ENCODE measurements at regions not wholly inside any gene's neighbourhood (a gene's known extent, or its start where the extent isn't known, plus 50 kb on each side); places are given as distances from the start of the nearest gene placed in this dataset.
A peak's percentile ranks its signal among the peaks of the same experiment; 100 is the strongest.

GRCh38 chr17:77535892-77536291, 395.1 kb downstream of the SEC14L1 start:
- H3K27me3 ChIP-seq (ENCODE audit: insufficient read depth, low read length) = no peaks in the 10 kb centered on the region
- H3K36me3 ChIP-seq (ENCODE audit: insufficient read depth, low read length) = no peaks in the 10 kb centered on the region
- peaks cover 5% of the 10 kb centered on the region for H3K9me3 ChIP-seq (ENCODE audit: low read length)
- H2AFZ ChIP-seq (ENCODE audit: low read depth, low read length) = no peak overlapping the region
- H3K4me1 ChIP-seq (ENCODE audit: insufficient read depth, low read length) = peaks cover 14% of the 10 kb centered on the region
- H3K4me3 ChIP-seq (ENCODE audit: low read length) = no peak overlapping the region

- Histone ChIP-seq H3K4me3 (ENCODE audit: low read length) (no peak overlapping the region), H3K4me1 (ENCODE audit: insufficient read depth, low read length) (peaks cover 22% of the 10 kb centered on the region), H3K36me3 (ENCODE audit: insufficient read depth, low read length) (no peaks in the 10 kb centered on the region), H2AFZ (ENCODE audit: low read depth, low read length) (no peak overlapping the region), H3K27me3 (ENCODE audit: insufficient read depth, low read length) (no peaks in the 10 kb centered on the region), H3K9me3 (ENCODE audit: low read length) (peaks cover 5% of the 10 kb centered on the region)
Observed at GRCh38 chr17:77537566-77537965, 396.8 kb downstream of the SEC14L1 start.

- no peak overlapping the region for H3K4me3 ChIP-seq (ENCODE audit: low read length)
- no peaks in the 10 kb centered on the region for H3K36me3 ChIP-seq (ENCODE audit: insufficient read depth, low read length)
- H3K9me3 ChIP-seq (ENCODE audit: low read length) = no peaks in the 10 kb centered on the region
- peaks cover 43% of the 10 kb centered on the region for H3K4me1 ChIP-seq (ENCODE audit: insufficient read depth, low read length)
- H2AFZ ChIP-seq (ENCODE audit: low read depth, low read length) = peak overlapping the region; percentile 73
- H3K27me3 ChIP-seq (ENCODE audit: insufficient read depth, low read length) = no peaks in the 10 kb centered on the region
Observed at GRCh38 chr17:77540531-77540930, 399.8 kb downstream of the SEC14L1 start.

- Histone ChIP-seq H3K36me3 (ENCODE audit: insufficient read depth, low read length) (no peaks in the 10 kb centered on the region), H3K4me3 (ENCODE audit: low read length) (peak overlapping the region; percentile 4), H3K9me3 (ENCODE audit: low read length) (no peaks in the 10 kb centered on the region), H3K27me3 (ENCODE audit: insufficient read depth, low read length) (no peaks in the 10 kb centered on the region), H2AFZ (ENCODE audit: low read depth, low read length) (peak overlapping the region; percentile 73), H3K4me1 (ENCODE audit: insufficient read depth, low read length) (peaks cover 39% of the 10 kb centered on the region)
Observed at GRCh38 chr17:77540975-77541374, 400.2 kb downstream of the SEC14L1 start.

GRCh38 chr17:77542011-77542410, 401.2 kb downstream of the SEC14L1 start:
- Histone ChIP-seq H3K4me1 (ENCODE audit: insufficient read depth, low read length) (peaks cover 40% of the 10 kb centered on the region), H3K36me3 (ENCODE audit: insufficient read depth, low read length) (no peaks in the 10 kb centered on the region), H3K9me3 (ENCODE audit: low read length) (no peaks in the 10 kb centered on the region), H3K27me3 (ENCODE audit: insufficient read depth, low read length) (no peaks in the 10 kb centered on the region), H3K4me3 (ENCODE audit: low read length) (no peak overlapping the region), H2AFZ (ENCODE audit: low read depth, low read length) (no peak overlapping the region)

GRCh38 chr17:77542551-77543490, 402.1 kb downstream of the SEC14L1 start:
- Histone ChIP-seq H3K27me3 (ENCODE audit: insufficient read depth, low read length) (no peaks in the 10 kb centered on the region), H3K9me3 (ENCODE audit: low read length) (no peaks in the 10 kb centered on the region), H2AFZ (ENCODE audit: low read depth, low read length) (no peak overlapping the region), H3K36me3 (ENCODE audit: insufficient read depth, low read length) (no peaks in the 10 kb centered on the region), H3K4me1 (ENCODE audit: insufficient read depth, low read length) (peaks cover 42% of the 10 kb centered on the region), H3K4me3 (ENCODE audit: low read length) (no peak overlapping the region)

- Histone ChIP-seq H3K9me3 (ENCODE audit: low read length) (no peaks in the 10 kb centered on the region), H3K4me1 (ENCODE audit: insufficient read depth, low read length) (peaks cover 42% of the 10 kb centered on the region), H3K36me3 (ENCODE audit: insufficient read depth, low read length) (no peaks in the 10 kb centered on the region), H3K4me3 (ENCODE audit: low read length) (no peak overlapping the region), H3K27me3 (ENCODE audit: insufficient read depth, low read length) (no peaks in the 10 kb centered on the region), H2AFZ (ENCODE audit: low read depth, low read length) (peak overlapping the region; percentile 16)
Observed at GRCh38 chr17:77543801-77544200, 403.0 kb downstream of the SEC14L1 start.

GRCh38 chr17:77544347-77545110, 403.8 kb downstream of the SEC14L1 start:
- no peaks in the 10 kb centered on the region for H3K9me3 ChIP-seq (ENCODE audit: low read length)
- H3K4me1 ChIP-seq (ENCODE audit: insufficient read depth, low read length) = peaks cover 42% of the 10 kb centered on the region
- H3K36me3 ChIP-seq (ENCODE audit: insufficient read depth, low read length) = no peaks in the 10 kb centered on the region
- peak overlapping the region; percentile 16 for H2AFZ ChIP-seq (ENCODE audit: low read depth, low read length)
- H3K4me3 ChIP-seq (ENCODE audit: low read length) = no peak overlapping the region
- no peaks in the 10 kb centered on the region for H3K27me3 ChIP-seq (ENCODE audit: insufficient read depth, low read length)

GRCh38 chr17:77546772-77547241, 406.0 kb downstream of the SEC14L1 start:
- Histone ChIP-seq H2AFZ (ENCODE audit: low read depth, low read length) (no peak overlapping the region), H3K9me3 (ENCODE audit: low read length) (no peaks in the 10 kb centered on the region), H3K4me3 (ENCODE audit: low read length) (no peak overlapping the region), H3K36me3 (ENCODE audit: insufficient read depth, low read length) (no peaks in the 10 kb centered on the region), H3K4me1 (ENCODE audit: insufficient read depth, low read length) (peaks cover 31% of the 10 kb centered on the region), H3K27me3 (ENCODE audit: insufficient read depth, low read length) (no peaks in the 10 kb centered on the region)

GRCh38 chr17:77548967-77549366, 408.2 kb downstream of the SEC14L1 start:
- Histone ChIP-seq H3K9me3 (ENCODE audit: low read length) (no peaks in the 10 kb centered on the region), H3K4me1 (ENCODE audit: insufficient read depth, low read length) (peaks cover 16% of the 10 kb centered on the region), H2AFZ (ENCODE audit: low read depth, low read length) (no peak overlapping the region), H3K27me3 (ENCODE audit: insufficient read depth, low read length) (no peaks in the 10 kb centered on the region), H3K4me3 (ENCODE audit: low read length) (no peak overlapping the region), H3K36me3 (ENCODE audit: insufficient read depth, low read length) (no peaks in the 10 kb centered on the region)

- no peaks in the 10 kb centered on the region for H3K9me3 ChIP-seq (ENCODE audit: low read length)
- peaks cover 7% of the 10 kb centered on the region for H3K4me1 ChIP-seq (ENCODE audit: insufficient read depth, low read length)
- H3K27me3 ChIP-seq (ENCODE audit: insufficient read depth, low read length) = no peaks in the 10 kb centered on the region
- no peaks in the 10 kb centered on the region for H3K36me3 ChIP-seq (ENCODE audit: insufficient read depth, low read length)
- no peak overlapping the region for H2AFZ ChIP-seq (ENCODE audit: low read depth, low read length)
- no peak overlapping the region for H3K4me3 ChIP-seq (ENCODE audit: low read length)
Observed at GRCh38 chr17:77549726-77550366, 408.7 kb upstream of the TNRC6C start.

- Histone ChIP-seq H2AFZ (ENCODE audit: low read depth, low read length) (no peak overlapping the region), H3K4me3 (ENCODE audit: low read length) (no peak overlapping the region), H3K36me3 (ENCODE audit: insufficient read depth, low read length) (no peaks in the 10 kb centered on the region), H3K27me3 (ENCODE audit: insufficient read depth, low read length) (peaks cover 15% of the 10 kb centered on the region), H3K9me3 (ENCODE audit: low read length) (no peaks in the 10 kb centered on the region), H3K4me1 (ENCODE audit: insufficient read depth, low read length) (peaks cover 13% of the 10 kb centered on the region)
Observed at GRCh38 chr17:77553459-77554066, 404.9 kb upstream of the TNRC6C start.

Measured in neuron (in vitro differentiated cells).